ENCODE measurements at regions not wholly inside any gene's neighbourhood (a gene's known extent, or its start where the extent isn't known, plus 50 kb on each side); places are given as distances from the start of the nearest gene placed in this dataset.

GRCh38 chr14:32265584-32265983 lies 62.5 kb upstream of the RNU6-8 start:
- Histone ChIP-seq H3K27ac (ENCODE audit: low read depth, low read length) (no peak overlapping the region), H3K79me2 (ENCODE audit: control insufficient read depth in 1 of 2, insufficient read depth in 2 of 2, low read length in 2 of 2) (no peaks in the 10 kb centered on the region), H3K14ac (ENCODE audit: insufficient read length) (no peak overlapping the region), H3K36me3 (ENCODE audit: control insufficient read depth in 2 of 4, insufficient read depth in 4 of 4, low read length in 3 of 4) (no peaks in the 10 kb centered on the region), H3K23me2 (ENCODE audit: low read depth, low read length) (no peaks in the 10 kb centered on the region), H3K56ac (replicated peaks; ENCODE audit: insufficient read length, low read depth, low read length) (no peak overlapping the region), H2BK20ac (ENCODE audit: low read length) (no peak overlapping the region), H4K20me1 (replicated peaks in 1 of 2; ENCODE audit: control insufficient read depth in 1 of 2, insufficient read depth in 2 of 2, low read length in 2 of 2) (no peaks in the 10 kb centered on the region), H4K8ac (ENCODE audit: extremely low read depth, insufficient read depth, low read length) (no peak overlapping the region), H3K23ac (ENCODE audit: insufficient read length) (no peak overlapping the region), H3K4me3 (ENCODE audit: extremely low read depth in 1 of 4, insufficient read depth in 2 of 4, low read depth in 3 of 4, low read length in 4 of 4) (no peak overlapping the region), H2BK5ac (ENCODE audit: low read depth, low read length) (no peak overlapping the region), H2BK12ac (ENCODE audit: low read depth, low read length) (no peak overlapping the region), H2BK120ac (replicated peaks; ENCODE audit: low read depth, low read length) (no peak overlapping the region), H2BK15ac (ENCODE audit: low read length) (no peak overlapping the region), H2AFZ (ENCODE audit: low read length) (no peak overlapping the region), H4K91ac (replicated peaks; ENCODE audit: insufficient read length, low read length) (no peak overlapping the region), H3K27me3 (replicated peaks in 1 of 4; ENCODE audit: control insufficient read depth in 3 of 4, extremely low read depth in 1 of 4, insufficient read depth in 3 of 4, low read length in 3 of 4) (no peaks in the 10 kb centered on the region), H3K79me1 (ENCODE audit: low read depth, low read length) (no peaks in the 10 kb centered on the region), H3K9me3 (ENCODE audit: insufficient read depth in 2 of 2, low read depth in 1 of 2, low read length in 1 of 2) (peaks cover 5 to 7% of the 10 kb centered on the region in 2 experiments; a peak in 2 of 4 replicates), H3K9ac (replicated peaks in 1 of 4; ENCODE audit: extremely low read depth in 1 of 4, low read depth in 3 of 4, low read length in 3 of 4) (no peak overlapping the region), H2AK5ac (ENCODE audit: low read depth, low read length) (no peak overlapping the region), H4K5ac (ENCODE audit: insufficient read length, low read depth, low read length) (no peak overlapping the region), H3K18ac (ENCODE audit: extremely low read depth, low read length) (no peak overlapping the region), H3K4ac (replicated peaks; ENCODE audit: insufficient read length, low read depth, low read length) (no peak overlapping the region), H3K4me1 (replicated peaks in 1 of 4; ENCODE audit: control insufficient read depth in 3 of 4, insufficient read depth in 4 of 4, low read length in 3 of 4) (no peaks in the 10 kb centered on the region), H3K4me2 (ENCODE audit: insufficient read depth in 1 of 2, low read depth in 2 of 2, low read length in 2 of 2) (no peak overlapping the region)
- ChIA-PET POLR2A (ENCODE audit: partially characterized antibody) (no interaction called here), CTCF (ENCODE audit: partially characterized antibody) (interaction anchor here (3.0 kb wide), 1 partner anchor 11 kb away, joined by 11 read pairs; no protein-coding TSS in a partner anchor)
- WGBS, 2 experiments (ENCODE audit: extremely low coverage in 1 of 2, insufficient coverage in 1 of 2, insufficient read length in 1 of 2, insufficient replicate concordance in 2 of 2, low coverage in 1 of 2, low lambda C conversion rate in 2 of 2, missing lambda C conversion rate in 1 of 2), result 82% methylated on average over 2 of the region's 2 CpGs; no CpG with 5 or more reads in 1 of the 2 experiments
- FAIRE-seq (no peak), DNase-seq (ENCODE audit: low read depth in 1 of 2, low spot score in 2 of 2) (no peak)
- TF ChIP-seq EZH2 (IDR thresholded peaks at IDR 0.05; ENCODE audit: low read depth, low read length, severe bottlenecking), result no peak
- TF ChIP-seq TEAD4 (IDR thresholded peaks at IDR 0.05; ENCODE audit: low read depth, low read length), result no peak

Measured in H1 (cell line).